A673 (cell line): ENCODE measurements at regions not wholly inside any gene's neighbourhood (a gene's known extent, or its start where the extent isn't known, plus 50 kb on each side); places are given as distances from the start of the nearest gene placed in this dataset.

ENCODE experiments used
- EZH2 ChIP-seq: fragments of 200-600 bp; sonication (generic); IDR thresholded peaks from 2 replicates; pipeline ENCODE4 v1.6.1; 2017; ENCODE audit warnings: borderline replicate concordance, low read depth, mild to moderate bottlenecking, mixed read lengths, antibody characterized with exemption, low read length; ENCODE audit not compliant: poor library complexity, severe bottlenecking
- TF ChIP-seq, protein P1 (sequence below): fragments of 300-800, 200-600 bp; sonication (generic); conservative IDR thresholded peaks from 2 replicates; pipeline ENCODE4 v1.5.1; 2017; ENCODE audit warnings: low read depth, mild to moderate bottlenecking, antibody characterized with exemption, low read length, moderate library complexity, mixed read lengths

DNA sequence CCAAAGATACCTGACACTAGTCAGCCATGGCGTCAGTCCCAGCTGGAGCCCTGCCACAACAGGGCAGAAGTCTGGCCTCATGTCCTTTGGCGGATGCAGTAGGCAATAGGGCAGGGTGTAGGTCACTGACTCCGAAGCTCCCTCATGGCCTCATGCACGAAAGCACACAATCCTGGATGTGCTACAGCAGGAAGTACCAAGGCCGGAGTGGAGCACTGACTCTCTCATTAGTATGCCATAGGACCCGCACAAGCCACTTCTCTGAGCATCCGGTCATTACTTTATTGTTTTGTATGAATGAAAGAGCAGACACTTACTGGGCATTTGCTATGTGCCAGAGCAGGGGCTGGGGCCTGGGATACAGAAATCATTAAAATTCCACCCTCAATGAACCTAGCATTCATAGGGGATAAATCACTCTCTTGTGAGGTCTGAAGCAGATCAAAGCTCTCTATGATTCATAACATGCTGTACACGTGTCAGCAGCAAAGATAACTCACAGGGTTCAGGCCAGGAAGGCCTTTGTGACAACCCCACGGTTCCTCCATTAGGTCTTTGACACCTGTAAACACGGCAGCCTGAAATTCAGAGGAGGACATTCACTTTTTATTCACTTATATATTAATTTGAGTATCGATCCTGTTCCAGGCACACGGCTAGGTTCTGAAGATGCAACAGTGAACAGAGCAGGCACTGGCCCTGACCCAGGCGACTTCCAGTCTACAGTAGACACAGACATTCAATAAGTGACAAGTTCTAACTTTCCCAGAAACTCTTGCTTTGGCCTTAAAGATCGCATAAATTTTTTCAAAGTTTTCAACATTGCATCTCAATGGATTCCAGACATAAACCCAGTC, 357.9 kb upstream of the USP24 start:
- TF ChIP-seq, protein P1, sequence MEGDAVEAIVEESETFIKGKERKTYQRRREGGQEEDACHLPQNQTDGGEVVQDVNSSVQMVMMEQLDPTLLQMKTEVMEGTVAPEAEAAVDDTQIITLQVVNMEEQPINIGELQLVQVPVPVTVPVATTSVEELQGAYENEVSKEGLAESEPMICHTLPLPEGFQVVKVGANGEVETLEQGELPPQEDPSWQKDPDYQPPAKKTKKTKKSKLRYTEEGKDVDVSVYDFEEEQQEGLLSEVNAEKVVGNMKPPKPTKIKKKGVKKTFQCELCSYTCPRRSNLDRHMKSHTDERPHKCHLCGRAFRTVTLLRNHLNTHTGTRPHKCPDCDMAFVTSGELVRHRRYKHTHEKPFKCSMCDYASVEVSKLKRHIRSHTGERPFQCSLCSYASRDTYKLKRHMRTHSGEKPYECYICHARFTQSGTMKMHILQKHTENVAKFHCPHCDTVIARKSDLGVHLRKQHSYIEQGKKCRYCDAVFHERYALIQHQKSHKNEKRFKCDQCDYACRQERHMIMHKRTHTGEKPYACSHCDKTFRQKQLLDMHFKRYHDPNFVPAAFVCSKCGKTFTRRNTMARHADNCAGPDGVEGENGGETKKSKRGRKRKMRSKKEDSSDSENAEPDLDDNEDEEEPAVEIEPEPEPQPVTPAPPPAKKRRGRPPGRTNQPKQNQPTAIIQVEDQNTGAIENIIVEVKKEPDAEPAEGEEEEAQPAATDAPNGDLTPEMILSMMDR, result no peak
- no peak for TF ChIP-seq EZH2
